OCI-LY1 (cell line): ENCODE measurements at regions not wholly inside any gene's neighbourhood (a gene's known extent, or its start where the extent isn't known, plus 50 kb on each side); places are given as distances from the start of the nearest gene placed in this dataset.

ENCODE experiments used
- H2AFZ ChIP-seq: fragments of 200-600 bp; sonication (generic), shearing (Covaris generic); 2 replicates; pipeline ENCODE4 v1.6.0; 2014; ENCODE audit warnings: antibody characterized with exemption, mild to moderate bottlenecking, low read length
- H3F3A ChIP-seq: fragments of 200-600 bp; sonication (generic), shearing (Covaris generic); 2 replicates; pipeline ENCODE4 v1.6.0; 2014; ENCODE audit warnings: mild to moderate bottlenecking, antibody characterized with exemption, low read length, moderate library complexity; ENCODE audit not compliant: insufficient read depth
- H3K27ac ChIP-seq: fragments of 200-600 bp; sonication (generic); 2 replicates; pipeline ENCODE4 v1.5.1; 2014; ENCODE audit warnings: low read length, mixed run types, mild to moderate bottlenecking, low read depth; ENCODE audit not compliant: poor library complexity, severe bottlenecking
- H3K27me3 ChIP-seq: fragments of 200-600 bp; sonication (generic); 2 replicates; pipeline ENCODE4 v1.6.0; 2014; ENCODE audit warnings: antibody characterized with exemption, mild to moderate bottlenecking, low read length, moderate library complexity; ENCODE audit not compliant: insufficient read depth
- H3K36me3 ChIP-seq: fragments of 200-600 bp; sonication (generic); 2 replicates; pipeline ENCODE4 v1.6.1; 2014; ENCODE audit warnings: mild to moderate bottlenecking, antibody characterized with exemption, low read length, moderate library complexity, mixed read lengths; ENCODE audit not compliant: insufficient read depth
- H3K4me1 ChIP-seq: fragments of 200-600 bp; sonication (generic); 2 replicates; pipeline ENCODE4 v1.5.1; 2014; ENCODE audit warnings: mild to moderate bottlenecking, low read length, moderate library complexity; ENCODE audit not compliant: insufficient read depth, severe bottlenecking
- H3K4me2 ChIP-seq: fragments of 200-600 bp; sonication (generic), shearing (Covaris generic); 2 replicates; pipeline ENCODE4 v1.6.1; 2014; ENCODE audit warnings: low read length
- H3K4me3 ChIP-seq: fragments of 200-600 bp; sonication (generic); 2 replicates; pipeline ENCODE4 v1.5.1; 2014; ENCODE audit warnings: low read length, low read depth, mild to moderate bottlenecking, mixed read lengths; ENCODE audit not compliant: poor library complexity, severe bottlenecking
- H3K79me2 ChIP-seq: fragments of 200-600 bp; shearing (Covaris generic); 2 replicates; pipeline ENCODE4 v1.6.1; 2016; ENCODE audit warnings: mixed run types, low read length, mixed read lengths; ENCODE audit not compliant: insufficient read depth
- H3K9ac ChIP-seq: fragments of 200-600 bp; sonication (generic), shearing (Covaris generic); 2 replicates; pipeline ENCODE4 v1.6.1; 2014; ENCODE audit warnings: mild to moderate bottlenecking, low read length, mixed read lengths
- H3K9me2 ChIP-seq: fragments of 200-600 bp; sonication (generic), shearing (Covaris generic); 2 replicates; pipeline ENCODE4 v1.6.1; 2014; ENCODE audit warnings: low read depth, mild to moderate bottlenecking, low read length, mixed read lengths
- H3K9me3 ChIP-seq: fragments of 200-600 bp; shearing (Covaris generic); 2 replicates; pipeline ENCODE4 v1.6.1; 2014; ENCODE audit warnings: low read length, mixed read lengths
- H4K20me1 ChIP-seq: fragments of 200-600 bp; sonication (generic), shearing (Covaris generic); 2 replicates; pipeline ENCODE4 v1.6.0; 2016; ENCODE audit warnings: mild to moderate bottlenecking, low read length; ENCODE audit not compliant: insufficient read depth
- CTCF ChIP-seq: fragments of 200-600 bp; sonication (generic), shearing (Covaris generic); IDR thresholded peaks from 2 replicates; pipeline ENCODE4 v1.5.1; 2017; ENCODE audit warnings: mild to moderate bottlenecking, antibody characterized with exemption, low read length, moderate library complexity, mixed read lengths
- EZH2 ChIP-seq: fragments of 200-600 bp; sonication (generic), shearing (Covaris generic); IDR thresholded peaks from 2 replicates; pipeline ENCODE4 v1.8.0; 2017; ENCODE audit warnings: borderline replicate concordance, mixed run types, mild to moderate bottlenecking, antibody characterized with exemption, low read length, moderate library complexity, mixed read lengths

DNA sequence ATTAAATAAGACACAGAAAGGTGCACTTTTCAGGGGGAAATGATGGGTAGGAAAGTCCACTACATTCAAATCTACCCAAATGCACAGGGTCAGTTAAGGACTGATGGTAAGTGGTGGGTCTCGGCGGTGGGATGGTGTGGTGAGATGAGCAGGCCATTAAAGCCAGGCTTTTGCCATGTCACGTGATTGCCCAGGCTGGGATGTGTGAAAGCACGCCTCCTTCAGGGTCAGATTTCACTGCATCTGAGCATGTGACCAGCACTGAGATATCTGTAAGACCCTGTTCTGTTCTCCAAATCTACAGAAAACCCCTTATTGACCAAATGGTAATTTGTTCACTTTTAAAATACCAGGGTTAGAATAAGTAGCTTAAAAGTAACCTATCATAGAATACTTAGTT lies 301.5 kb downstream of the MEX3B start:
- Histone ChIP-seq H4K20me1 (no peaks in the 10 kb centered on the region), H3K4me2 (no peak overlapping the region), H3K27ac (no peak overlapping the region), H3K4me3 (no peak overlapping the region), H3K9me2 (no peaks in the 10 kb centered on the region), H3K9ac (no peak overlapping the region), H3F3A (no peaks in the 10 kb centered on the region), H3K4me1 (no peaks in the 10 kb centered on the region), H3K27me3 (no peaks in the 10 kb centered on the region), H3K36me3 (no peaks in the 10 kb centered on the region), H2AFZ (no peak overlapping the region), H3K9me3 (no peaks in the 10 kb centered on the region), H3K79me2 (no peaks in the 10 kb centered on the region)
- TF ChIP-seq EZH2 (no peak), CTCF (no peak)

GRCh38 chr15:81740416-81740815 lies 305.4 kb downstream of the MEX3B start:
- H3K79me2 ChIP-seq = no peaks in the 10 kb centered on the region
- TF ChIP-seq CTCF (no peak), EZH2 (no peak)
- H3K36me3 ChIP-seq = no peaks in the 10 kb centered on the region
- no peak overlapping the region for H3K4me2 ChIP-seq
- no peaks in the 10 kb centered on the region for H3K9me2 ChIP-seq
- no peak overlapping the region for H2AFZ ChIP-seq
- no peaks in the 10 kb centered on the region for H3F3A ChIP-seq
- no peaks in the 10 kb centered on the region for H3K27me3 ChIP-seq
- no peak overlapping the region for H3K9ac ChIP-seq
- no peak overlapping the region for H3K27ac ChIP-seq
- H3K4me1 ChIP-seq = no peaks in the 10 kb centered on the region
- H3K9me3 ChIP-seq = no peaks in the 10 kb centered on the region
- H4K20me1 ChIP-seq = no peaks in the 10 kb centered on the region
- no peak overlapping the region for H3K4me3 ChIP-seq

- no peaks in the 10 kb centered on the region for H3K9me3 ChIP-seq
- no peaks in the 10 kb centered on the region for H4K20me1 ChIP-seq
- H3K9ac ChIP-seq = no peak overlapping the region
- TF ChIP-seq CTCF = no peak
- no peak for TF ChIP-seq EZH2
- H3K4me1 ChIP-seq = no peaks in the 10 kb centered on the region
- no peaks in the 10 kb centered on the region for H3K79me2 ChIP-seq
- no peak overlapping the region for H3K4me2 ChIP-seq
- no peaks in the 10 kb centered on the region for H3K36me3 ChIP-seq
- H3K4me3 ChIP-seq = no peak overlapping the region
- no peak overlapping the region for H2AFZ ChIP-seq
- no peaks in the 10 kb centered on the region for H3K9me2 ChIP-seq
- no peak overlapping the region for H3K27ac ChIP-seq
- no peaks in the 10 kb centered on the region for H3K27me3 ChIP-seq
- no peaks in the 10 kb centered on the region for H3F3A ChIP-seq
Measured at GRCh38 chr15:81729340-81729739, 316.5 kb downstream of the MEX3B start.
